HG02938 (cell line): ENCODE measurements at regions not wholly inside any gene's neighbourhood (a gene's known extent, or its start where the extent isn't known, plus 50 kb on each side); places are given as distances from the start of the nearest gene placed in this dataset.
A peak's percentile ranks its signal among the peaks of the same experiment; 100 is the strongest.
"Not testable (repeated sequence)": the region's sequence is repeated elsewhere in the genome, so short reads cannot be mapped to it uniquely, and the experiment has no call there.

Experiments used
- ATAC-seq: cut with Tn5 transposase; IDR thresholded peaks from one replicate; pipeline ENCODE4 v1.9.1; 2021; ENCODE audit warnings: mild to moderate bottlenecking, moderate library complexity; ENCODE audit not compliant: unreplicated experiment

DNA sequence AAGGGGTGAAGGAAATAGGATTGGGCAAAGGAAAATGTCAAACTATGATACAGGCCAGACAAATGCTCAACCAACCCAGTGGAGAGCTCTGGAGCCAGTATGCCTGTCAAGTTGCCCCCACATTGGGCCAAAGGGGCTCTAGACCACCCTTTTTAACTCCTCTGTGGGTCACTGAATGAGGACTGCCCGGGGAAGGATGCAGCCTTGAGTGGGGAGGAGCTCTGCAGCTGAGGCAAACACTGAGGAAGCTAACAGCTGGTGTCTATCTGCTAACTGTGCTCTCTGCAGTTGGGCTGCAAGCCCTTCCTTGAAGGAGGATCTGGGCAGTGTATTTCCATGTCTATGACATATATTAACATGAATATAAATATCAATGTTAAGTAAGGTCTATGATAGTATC lies 98.4 kb upstream of the PRSS16 start:
- ATAC-seq: no peak

GRCh38 chr6:27154696-27155095 lies 92.8 kb upstream of the PRSS16 start:
- ATAC-seq: no peak

- no peak for ATAC-seq
Measured at GRCh38 chr6:27156874-27157458, 90.5 kb upstream of the PRSS16 start.

DNA sequence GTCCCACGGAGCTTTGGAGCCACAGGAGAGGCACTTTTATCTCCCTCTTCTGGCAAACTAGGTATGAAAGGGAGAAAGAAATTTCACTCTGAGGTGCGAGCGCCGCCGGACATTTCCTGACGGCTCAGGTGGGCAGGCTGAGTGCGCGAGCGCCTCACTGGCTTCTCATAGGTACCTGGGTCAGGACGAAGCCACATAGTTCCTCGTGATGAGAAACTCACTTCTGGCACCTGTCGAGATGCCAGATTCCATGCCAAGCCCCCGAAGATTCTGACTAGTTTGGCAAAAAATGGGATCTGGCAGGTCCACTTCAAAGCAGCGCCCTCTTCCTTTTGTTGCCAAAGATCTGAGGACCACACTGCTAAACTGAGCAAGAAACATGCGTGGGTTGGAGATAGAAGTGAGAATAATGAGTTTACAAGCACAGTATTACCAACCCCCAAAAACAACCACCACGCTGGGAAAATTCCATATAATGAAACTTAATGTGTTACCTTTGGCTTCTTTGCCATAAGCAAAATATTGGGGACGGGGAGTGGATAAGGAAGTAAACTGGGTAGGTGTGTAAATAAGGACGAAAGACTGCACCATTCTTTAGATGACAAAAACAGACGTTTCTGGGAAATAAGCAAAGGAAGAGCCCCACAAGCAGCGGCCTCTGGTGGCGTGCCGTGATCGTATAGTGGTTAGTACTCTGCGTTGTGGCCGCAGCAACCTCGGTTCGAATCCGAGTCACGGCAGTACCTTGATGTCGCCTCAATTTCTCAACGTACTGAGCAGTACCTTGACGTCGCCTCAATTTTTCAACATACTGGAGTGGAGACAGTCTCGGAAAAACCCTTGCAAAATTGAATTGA lies 89.8 kb upstream of the PRSS16 start:
- no peak for ATAC-seq

GRCh38 chr6:27158316-27158643 lies 89.2 kb upstream of the PRSS16 start:
- ATAC-seq: no peak

DNA sequence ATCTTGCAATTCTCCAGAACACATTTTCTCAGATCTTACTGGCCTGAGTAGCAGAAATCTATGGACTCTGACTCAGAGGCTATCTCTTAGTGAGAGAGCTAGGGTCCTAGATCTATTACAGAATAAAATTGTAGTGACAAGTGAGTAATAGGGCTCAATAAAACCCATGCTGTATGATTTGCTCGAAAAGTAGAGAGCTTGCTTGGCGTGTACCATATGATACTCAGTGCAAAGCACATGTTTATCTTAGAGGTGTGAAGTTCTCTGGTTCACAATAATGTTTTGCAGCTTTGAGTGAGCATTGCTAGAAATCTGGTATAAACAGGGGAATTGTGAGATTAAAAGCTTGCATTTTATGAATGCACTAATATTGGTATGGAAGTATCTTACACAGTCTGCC lies 87.8 kb upstream of the PRSS16 start:
- no peak for ATAC-seq

DNA sequence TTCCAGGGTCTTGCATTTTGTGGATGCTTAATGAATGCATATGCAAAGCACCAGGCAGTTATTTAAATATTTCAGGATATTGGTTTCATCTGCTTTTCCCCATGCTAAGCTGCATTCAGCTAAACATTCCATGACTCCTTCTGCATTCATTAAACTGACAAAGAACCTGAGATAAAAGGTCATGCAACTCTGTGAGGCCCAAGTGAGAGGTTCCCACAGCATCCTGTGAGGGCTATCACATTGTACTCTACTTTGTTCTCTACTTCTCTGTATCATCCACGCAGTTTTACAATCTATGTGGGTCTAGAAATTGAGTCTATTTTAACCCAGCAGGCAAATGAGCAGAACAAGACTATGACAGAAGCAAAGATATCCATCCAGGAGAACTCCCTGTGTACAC lies 86.4 kb upstream of the PRSS16 start:
- no peak for ATAC-seq

- ATAC-seq: no peak
Measured at GRCh38 chr6:27161603-27161945, 85.9 kb upstream of the PRSS16 start.

GRCh38 chr6:27161946-27162603 lies 85.4 kb upstream of the PRSS16 start:
- ATAC-seq: no peak

- ATAC-seq: no peak
Measured at GRCh38 chr6:27163834-27164233, 83.7 kb upstream of the PRSS16 start.

- ATAC-seq: no peak
Measured at GRCh38 chr6:27168108-27168507, 79.4 kb upstream of the PRSS16 start.

DNA sequence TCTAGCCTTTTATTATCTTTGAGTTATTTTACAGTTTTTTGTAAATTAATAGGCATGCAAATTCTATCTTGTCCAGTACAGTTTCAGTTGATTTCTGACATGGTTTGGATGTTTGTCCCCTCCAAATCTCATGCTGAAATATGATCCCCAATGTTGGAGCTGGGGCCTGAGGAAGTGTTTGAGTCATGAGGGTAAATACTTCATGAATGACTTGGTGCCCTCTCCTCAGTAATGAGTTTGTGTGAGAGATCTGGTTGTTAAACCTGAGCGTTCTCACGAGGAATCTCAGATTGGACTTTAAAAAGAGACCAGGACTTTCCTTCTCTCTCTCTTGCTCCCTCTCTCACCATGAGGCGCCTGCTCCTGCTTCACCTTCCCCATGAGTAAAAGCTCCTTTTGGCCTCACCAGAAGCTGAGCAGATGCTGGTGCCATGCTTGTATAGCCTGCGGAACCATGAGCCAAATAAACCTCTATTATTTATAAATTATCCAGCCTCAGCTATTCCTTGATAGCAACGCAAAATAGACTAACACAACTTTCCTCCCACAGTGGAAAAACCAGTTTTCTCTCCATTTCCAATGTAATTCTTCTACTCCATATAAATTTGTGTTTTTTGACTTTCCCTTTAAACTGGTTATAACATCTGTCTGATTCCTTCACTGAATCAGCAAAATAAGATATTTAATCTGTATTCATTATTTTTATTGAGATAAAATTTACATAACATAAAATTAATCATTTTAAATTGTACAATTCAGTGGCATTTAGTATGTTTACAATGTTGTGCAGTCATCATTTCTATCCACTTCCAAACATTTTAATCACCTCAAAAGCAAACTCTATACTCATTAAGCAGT lies 78.7 kb upstream of the PRSS16 start:
- ATAC-seq: no peak

GRCh38 chr6:27172524-27173231 lies 74.8 kb upstream of the PRSS16 start:
- ATAC-seq: not testable (repeated sequence)

DNA sequence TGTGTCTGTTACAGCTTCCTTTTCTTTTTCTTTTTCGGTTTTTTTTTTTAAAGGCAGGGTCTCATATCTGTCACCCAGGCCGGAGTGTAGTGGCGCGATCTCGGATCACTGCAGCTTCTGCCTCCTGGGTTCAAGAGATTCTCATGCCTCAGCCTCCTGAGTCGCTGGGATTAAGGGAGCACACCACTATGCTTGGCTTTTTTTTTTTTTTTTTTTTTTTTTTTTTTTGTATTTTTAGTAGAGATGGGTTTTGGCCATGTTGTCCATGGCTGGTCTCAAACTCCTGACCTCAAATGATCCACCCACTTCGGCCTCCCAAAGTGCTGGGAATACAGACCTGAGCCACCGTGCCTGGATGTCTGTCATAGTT lies 74.3 kb upstream of the PRSS16 start:
- ATAC-seq: not testable (repeated sequence)

GRCh38 chr6:27174958-27175357 lies 72.5 kb upstream of the PRSS16 start:
- no peak for ATAC-seq

DNA sequence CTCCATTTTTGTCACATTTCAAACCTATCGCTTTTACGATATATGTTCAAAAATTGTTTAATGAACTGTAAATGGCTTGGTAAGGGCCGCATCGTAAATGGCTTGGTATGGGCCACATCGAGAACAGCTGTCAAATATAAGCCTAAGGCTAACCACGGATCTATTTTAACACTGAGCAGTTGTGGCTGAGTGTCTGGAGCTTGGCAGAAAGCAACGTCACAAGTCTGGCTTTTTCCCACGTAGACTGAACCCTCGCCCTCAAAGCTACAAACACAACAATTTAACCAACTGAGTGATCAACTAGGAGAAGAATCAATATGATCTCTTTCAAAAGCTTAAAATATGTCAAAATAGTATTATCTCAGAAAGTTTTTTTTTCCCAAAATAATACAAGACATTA lies 71.4 kb upstream of the PRSS16 start:
- ATAC-seq: no peak

DNA sequence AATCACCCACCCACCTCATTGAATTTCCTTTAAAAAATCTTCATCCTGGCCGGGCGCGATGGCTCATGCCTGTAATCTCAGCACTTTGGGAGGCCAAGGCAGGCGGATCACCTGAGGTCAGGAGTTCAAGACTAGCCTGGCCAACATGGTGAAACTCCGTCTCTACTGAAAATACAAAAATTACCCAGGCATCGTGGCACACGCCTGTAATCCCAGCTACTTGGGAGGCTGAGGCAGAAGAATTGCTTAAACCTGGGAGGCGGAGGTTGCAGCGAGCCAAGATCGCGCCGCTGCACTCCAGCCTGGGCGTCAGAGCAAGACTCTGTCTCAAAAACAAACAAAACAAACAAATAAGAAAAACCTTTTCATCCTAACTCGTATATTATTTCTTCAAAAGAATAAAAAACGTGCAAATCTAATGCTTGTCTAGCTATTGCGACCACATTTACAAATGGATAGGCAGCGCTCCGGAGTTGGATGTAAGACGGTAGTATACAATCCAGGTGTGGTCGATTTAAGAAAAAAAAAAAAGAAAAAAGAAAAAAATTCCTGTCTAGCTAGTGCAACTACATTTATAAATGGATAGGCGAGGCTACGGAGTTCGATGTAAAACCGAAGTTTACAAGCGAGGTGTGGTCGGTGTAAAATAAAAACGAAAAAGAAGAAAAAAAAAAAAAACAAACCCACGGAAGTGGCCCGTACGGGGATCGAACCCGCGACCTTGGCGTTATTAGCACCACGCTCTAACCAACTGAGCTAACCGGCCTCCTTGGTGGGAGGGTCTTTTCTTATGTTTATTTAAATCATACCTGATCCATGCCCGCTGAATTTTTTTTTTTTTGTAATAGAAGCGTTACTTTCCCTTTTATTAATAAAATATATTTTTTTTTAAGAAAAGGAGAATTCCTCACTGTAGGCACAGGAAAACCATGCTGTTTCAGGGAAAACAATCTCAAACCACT lies 70.7 kb upstream of the PRSS16 start:
- no peak for ATAC-seq

- ATAC-seq: peak; percentile 60
Measured at GRCh38 chr6:27177485-27178406, 69.8 kb upstream of the PRSS16 start.

GRCh38 chr6:27178407-27178730 lies 69.1 kb upstream of the PRSS16 start:
- no peak for ATAC-seq
